ENCODE measurements at regions not wholly inside any gene's neighbourhood (a gene's known extent, or its start where the extent isn't known, plus 50 kb on each side); places are given as distances from the start of the nearest gene placed in this dataset.

DNA sequence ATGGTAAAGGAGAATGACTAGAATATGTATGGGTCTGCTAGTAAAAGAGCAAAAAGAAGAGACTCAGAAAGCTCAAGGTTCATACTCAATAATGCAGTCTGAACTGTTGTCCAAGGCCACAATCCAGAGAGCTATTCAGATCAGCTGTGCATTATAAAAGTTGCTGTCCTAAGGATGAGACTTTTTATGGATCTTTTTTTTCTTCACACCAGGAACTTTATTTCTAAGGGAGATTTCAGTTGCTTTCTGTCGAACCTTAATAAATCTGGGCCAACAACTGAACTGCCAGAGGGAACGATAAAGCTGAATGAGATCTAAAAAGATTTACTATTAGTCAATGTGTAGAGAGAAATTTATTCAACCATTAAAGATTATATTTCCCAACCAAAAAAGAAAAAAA lies 948.3 kb upstream of the NOVA1 start:
- peaks cover 0 to 2% of the 10 kb centered on the region in 2 donors for H3K9me3 ChIP-seq (replicated peaks in 1 of 2; ENCODE audit: control insufficient read depth in 2 of 2, insufficient read depth in 1 of 2, low read depth in 1 of 2, low read length in 2 of 2)

DNA sequence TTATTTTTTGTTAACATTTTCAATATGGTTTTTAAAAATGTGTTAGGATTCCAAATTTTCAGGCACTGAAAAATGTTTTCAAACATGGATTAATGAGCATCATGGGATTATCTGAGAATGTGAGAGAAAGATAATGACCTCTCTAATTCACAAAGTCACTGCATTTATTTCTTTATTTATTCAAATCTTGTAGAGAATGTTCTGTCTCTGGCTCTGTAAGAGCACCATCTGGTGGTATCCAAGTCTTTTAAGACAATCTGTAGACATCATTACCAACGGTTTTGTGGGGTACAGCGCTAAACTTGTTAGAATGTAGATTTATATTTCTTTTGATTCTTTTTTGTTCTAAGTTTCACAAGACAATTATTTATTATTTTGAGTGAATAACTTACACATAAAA lies 956.0 kb upstream of the NOVA1 start:
- no peak overlapping the region for H3K9ac ChIP-seq (ENCODE audit: low read depth, low read length, poor library complexity)
- H3K23ac ChIP-seq (ENCODE audit: low read depth, low read length, poor library complexity) = no peak overlapping the region
- WGBS, 2 donors (ENCODE audit: extremely low coverage in 2 of 2, insufficient read length in 2 of 2, insufficient replicate concordance in 1 of 2) = no CpG with 5 or more reads among the region's 2 CpGs
- no peaks in the 10 kb centered on the region for H3K36me3 ChIP-seq (replicated peaks in 1 of 2; ENCODE audit: control insufficient read depth in 2 of 2, insufficient read depth in 2 of 2, low read length in 2 of 2)
- no peak overlapping the region for H3K14ac ChIP-seq (ENCODE audit: low read length)
- H3K27me3 ChIP-seq (ENCODE audit: control insufficient read depth in 3 of 3, insufficient read depth in 3 of 3, low read depth in 1 of 3, low read length in 3 of 3) = no peaks in the 10 kb centered on the region
- H3K4ac ChIP-seq (ENCODE audit: low read length) = no peak overlapping the region
- H3K79me1 ChIP-seq (ENCODE audit: low read depth, low read length) = no peaks in the 10 kb centered on the region
- no peak overlapping the region for H3K4me2 ChIP-seq (ENCODE audit: insufficient read depth, low read length, poor library complexity, severe bottlenecking)
- no peaks in the 10 kb centered on the region for H3K4me1 ChIP-seq (ENCODE audit: control insufficient read depth in 2 of 2, insufficient read depth in 1 of 2, low read depth in 1 of 2, low read length in 2 of 2)
- no peak overlapping the region for H3K27ac ChIP-seq (replicated peaks; ENCODE audit: low read length)
- no peaks in the 10 kb centered on the region for H3K9me3 ChIP-seq (replicated peaks in 1 of 2; ENCODE audit: control insufficient read depth in 2 of 2, insufficient read depth in 1 of 2, low read depth in 1 of 2, low read length in 2 of 2)
- H3K4me3 ChIP-seq (ENCODE audit: low read length in 2 of 2) = no peak overlapping the region
- no peak overlapping the region for H4K8ac ChIP-seq (ENCODE audit: low read depth, low read length)
- no peak overlapping the region for H2BK5ac ChIP-seq (ENCODE audit: low read length)
- no peak overlapping the region for H2AFZ ChIP-seq (ENCODE audit: low read length)
- H2AK5ac ChIP-seq (ENCODE audit: low read depth, low read length) = no peak overlapping the region
- H2BK120ac ChIP-seq (ENCODE audit: low read depth, low read length) = no peak overlapping the region
- H4K91ac ChIP-seq (ENCODE audit: low read depth, low read length, poor library complexity) = no peak overlapping the region
- no peak overlapping the region for H2BK12ac ChIP-seq (ENCODE audit: low read length)
- no peak for DNase-seq (ENCODE audit: low spot score)
- H2BK15ac ChIP-seq (ENCODE audit: low read length) = no peak overlapping the region
- H3K18ac ChIP-seq (ENCODE audit: low read length) = no peak overlapping the region

More for the DNA sequence above, 948.3 kb upstream of the NOVA1 start:
- Histone ChIP-seq H2BK120ac (ENCODE audit: low read depth, low read length) (no peak overlapping the region), H3K79me1 (ENCODE audit: low read depth, low read length) (no peaks in the 10 kb centered on the region), H3K4me1 (ENCODE audit: control insufficient read depth in 2 of 2, insufficient read depth in 1 of 2, low read depth in 1 of 2, low read length in 2 of 2) (no peaks in the 10 kb centered on the region), H2AK5ac (ENCODE audit: low read depth, low read length) (no peak overlapping the region), H3K27ac (replicated peaks; ENCODE audit: low read length) (no peak overlapping the region), H3K4me3 (ENCODE audit: low read length in 2 of 2) (no peak overlapping the region), H4K91ac (ENCODE audit: low read depth, low read length, poor library complexity) (no peak overlapping the region), H3K36me3 (replicated peaks in 1 of 2; ENCODE audit: control insufficient read depth in 2 of 2, insufficient read depth in 2 of 2, low read length in 2 of 2) (no peaks in the 10 kb centered on the region), H2BK5ac (ENCODE audit: low read length) (no peak overlapping the region), H3K14ac (ENCODE audit: low read length) (no peak overlapping the region), H2BK12ac (ENCODE audit: low read length) (no peak overlapping the region), H3K23ac (ENCODE audit: low read depth, low read length, poor library complexity) (no peak overlapping the region), H2BK15ac (ENCODE audit: low read length) (no peak overlapping the region), H3K4ac (ENCODE audit: low read length) (no peak overlapping the region), H3K4me2 (ENCODE audit: insufficient read depth, low read length, poor library complexity, severe bottlenecking) (no peak overlapping the region), H2AFZ (ENCODE audit: low read length) (no peak overlapping the region), H3K9ac (ENCODE audit: low read depth, low read length, poor library complexity) (no peak overlapping the region), H4K8ac (ENCODE audit: low read depth, low read length) (no peak overlapping the region), H3K18ac (ENCODE audit: low read length) (no peak overlapping the region), H3K27me3 (ENCODE audit: control insufficient read depth in 3 of 3, insufficient read depth in 3 of 3, low read depth in 1 of 3, low read length in 3 of 3) (no peaks in the 10 kb centered on the region)
- no CpG with 5 or more reads among the region's 2 CpGs for WGBS, 2 donors (ENCODE audit: extremely low coverage in 2 of 2, insufficient read length in 2 of 2, insufficient replicate concordance in 1 of 2)
- no peak for DNase-seq (ENCODE audit: low spot score)

DNA sequence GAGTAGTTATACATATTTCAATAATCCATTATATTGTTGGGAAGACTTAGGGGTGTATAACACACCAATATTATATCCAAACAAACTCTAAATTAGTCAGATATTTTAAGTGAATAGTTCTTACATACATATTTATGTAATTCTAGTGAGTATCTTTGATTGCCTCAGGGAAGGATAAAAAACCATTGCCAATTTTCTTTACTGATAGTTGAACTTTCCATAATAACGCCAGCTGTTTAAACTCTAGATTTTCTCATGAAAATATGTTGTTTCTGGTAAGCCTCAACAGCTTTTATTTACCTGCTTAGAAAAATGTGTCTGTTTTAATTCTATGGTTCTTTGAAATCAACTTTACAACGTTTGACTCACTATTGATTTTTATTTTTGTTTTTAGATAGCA lies 959.6 kb upstream of the NOVA1 start:
- no CpG with 5 or more reads among the region's 2 CpGs for WGBS, 2 donors (ENCODE audit: extremely low coverage in 2 of 2, insufficient read length in 2 of 2, insufficient replicate concordance in 1 of 2)
- Histone ChIP-seq H2BK120ac (ENCODE audit: low read depth, low read length) (no peak overlapping the region), H3K9me3 (replicated peaks in 1 of 2; ENCODE audit: control insufficient read depth in 2 of 2, insufficient read depth in 1 of 2, low read depth in 1 of 2, low read length in 2 of 2) (no peaks in the 10 kb centered on the region), H3K79me1 (ENCODE audit: low read depth, low read length) (no peaks in the 10 kb centered on the region), H2AK5ac (ENCODE audit: low read depth, low read length) (no peak overlapping the region), H4K8ac (ENCODE audit: low read depth, low read length) (no peak overlapping the region), H3K27ac (replicated peaks; ENCODE audit: low read length) (no peak overlapping the region), H3K4ac (ENCODE audit: low read length) (no peak overlapping the region), H2BK5ac (ENCODE audit: low read length) (no peak overlapping the region), H3K14ac (ENCODE audit: low read length) (no peak overlapping the region), H3K9ac (ENCODE audit: low read depth, low read length, poor library complexity) (no peak overlapping the region), H3K27me3 (ENCODE audit: control insufficient read depth in 3 of 3, insufficient read depth in 3 of 3, low read depth in 1 of 3, low read length in 3 of 3) (no peaks in the 10 kb centered on the region), H4K91ac (ENCODE audit: low read depth, low read length, poor library complexity) (no peak overlapping the region), H3K4me1 (ENCODE audit: control insufficient read depth in 2 of 2, insufficient read depth in 1 of 2, low read depth in 1 of 2, low read length in 2 of 2) (no peaks in the 10 kb centered on the region), H3K23ac (ENCODE audit: low read depth, low read length, poor library complexity) (no peak overlapping the region), H3K4me3 (ENCODE audit: low read length in 2 of 2) (no peak overlapping the region), H2BK12ac (ENCODE audit: low read length) (no peak overlapping the region), H3K4me2 (ENCODE audit: insufficient read depth, low read length, poor library complexity, severe bottlenecking) (no peak overlapping the region), H2AFZ (ENCODE audit: low read length) (no peak overlapping the region), H2BK15ac (ENCODE audit: low read length) (no peak overlapping the region), H3K18ac (ENCODE audit: low read length) (no peak overlapping the region), H3K36me3 (replicated peaks in 1 of 2; ENCODE audit: control insufficient read depth in 2 of 2, insufficient read depth in 2 of 2, low read length in 2 of 2) (no peaks in the 10 kb centered on the region)
- no peak for DNase-seq (ENCODE audit: low spot score)

DNA sequence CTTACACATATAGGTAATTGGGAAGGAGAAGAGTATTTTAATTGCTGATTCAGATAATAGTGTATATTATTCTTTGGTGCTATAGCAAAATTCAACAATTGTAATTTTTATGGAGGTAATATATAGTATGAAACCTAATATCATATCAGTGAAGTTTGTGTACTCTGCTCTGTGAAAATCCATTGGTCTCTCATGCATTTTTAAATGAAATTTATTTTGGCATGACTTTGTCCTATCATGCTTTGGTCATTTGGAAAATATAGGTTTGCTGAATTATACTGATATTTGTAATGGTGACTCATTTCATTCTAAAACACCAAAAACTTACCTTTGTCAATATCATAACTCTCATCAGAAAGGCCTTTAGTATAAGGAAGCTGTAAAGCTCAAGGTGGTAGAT lies 962.0 kb upstream of the NOVA1 start:
- Histone ChIP-seq H2BK12ac (ENCODE audit: low read length) (no peak overlapping the region), H3K14ac (ENCODE audit: low read length) (no peak overlapping the region), H3K36me3 (replicated peaks in 1 of 2; ENCODE audit: control insufficient read depth in 2 of 2, insufficient read depth in 2 of 2, low read length in 2 of 2) (no peaks in the 10 kb centered on the region), H2BK120ac (ENCODE audit: low read depth, low read length) (no peak overlapping the region), H2AK5ac (ENCODE audit: low read depth, low read length) (no peak overlapping the region), H3K4ac (ENCODE audit: low read length) (no peak overlapping the region), H3K9ac (ENCODE audit: low read depth, low read length, poor library complexity) (no peak overlapping the region), H3K23ac (ENCODE audit: low read depth, low read length, poor library complexity) (no peak overlapping the region), H3K9me3 (replicated peaks in 1 of 2; ENCODE audit: control insufficient read depth in 2 of 2, insufficient read depth in 1 of 2, low read depth in 1 of 2, low read length in 2 of 2) (no peaks in the 10 kb centered on the region), H3K4me3 (ENCODE audit: low read length in 2 of 2) (no peak overlapping the region), H3K79me1 (ENCODE audit: low read depth, low read length) (no peaks in the 10 kb centered on the region), H4K91ac (ENCODE audit: low read depth, low read length, poor library complexity) (no peak overlapping the region), H3K27me3 (ENCODE audit: control insufficient read depth in 3 of 3, insufficient read depth in 3 of 3, low read depth in 1 of 3, low read length in 3 of 3) (no peaks in the 10 kb centered on the region), H2AFZ (ENCODE audit: low read length) (no peak overlapping the region), H3K4me2 (ENCODE audit: insufficient read depth, low read length, poor library complexity, severe bottlenecking) (no peak overlapping the region), H3K4me1 (ENCODE audit: control insufficient read depth in 2 of 2, insufficient read depth in 1 of 2, low read depth in 1 of 2, low read length in 2 of 2) (no peaks in the 10 kb centered on the region), H4K8ac (ENCODE audit: low read depth, low read length) (no peak overlapping the region), H3K18ac (ENCODE audit: low read length) (no peak overlapping the region), H2BK15ac (ENCODE audit: low read length) (no peak overlapping the region), H2BK5ac (ENCODE audit: low read length) (no peak overlapping the region), H3K27ac (replicated peaks; ENCODE audit: low read length) (no peak overlapping the region)
- no peak for DNase-seq (ENCODE audit: low spot score)

Data from neuronal stem cell (in vitro differentiated cells).